PC-9 (cell line): ENCODE measurements at regions not wholly inside any gene's neighbourhood (a gene's known extent, or its start where the extent isn't known, plus 50 kb on each side); places are given as distances from the start of the nearest gene placed in this dataset.

Source experiments
- BruUV-seq: library from RNA; stranded (reverse); fragments of 400-500 nt; replicated peaks from 2 replicates; lab custom pipeline; 2021; lab: Mats Ljungman, UMichigan
- CTCF ChIA-PET: fragments of 300-600 bp; sonication (Branson Sonifier 250); formaldehyde crosslinking; loops from one replicate; lab custom pipeline; 2022; ENCODE audit warnings: antibody characterized with exemption; lab: Charles Lee
- POLR2A ChIA-PET: fragments of 300-600 bp; sonication (Branson Sonifier 250); formaldehyde crosslinking; loops from one replicate; lab custom pipeline; 2022; ENCODE audit warnings: antibody characterized with exemption; ENCODE audit not compliant: unreplicated experiment; lab: Charles Lee
- DNase-seq, 2 experiments: peaks; one replicate each; pipeline versions ENCODE4 v3.0.0 to v3.0.0-alpha.2; 2015 to 2022; ENCODE audit warnings: mixed read lengths in 1 of 2
- H2AFZ ChIP-seq: fragments of 200-600 bp; sonication (generic); 2 replicates; pipeline ENCODE4 v1.8.1; 2017; ENCODE audit warnings: antibody characterized with exemption
- H3F3A ChIP-seq: fragments of 200-600 bp; sonication (generic); 2 replicates; pipeline ENCODE4 v1.8.1; 2017; ENCODE audit warnings: antibody characterized with exemption, mild to moderate bottlenecking, low read depth; ENCODE audit not compliant: insufficient read depth
- H3K27ac ChIP-seq: fragments of 200-600 bp; sonication (generic); 2 replicates; pipeline ENCODE4 v1.6.1; 2016; ENCODE audit warnings: mixed run types
- H3K27me3 ChIP-seq: fragments of 200-600 bp; sonication (generic); 2 replicates; pipeline ENCODE4 v1.6.1; 2016; ENCODE audit warnings: low read depth, mixed run types; ENCODE audit not compliant: insufficient read depth
- H3K36me3 ChIP-seq: fragments of 200-600 bp; sonication (generic); 2 replicates; pipeline ENCODE4 v1.6.1; 2016; ENCODE audit warnings: low read depth, mixed run types
- H3K4me1 ChIP-seq: fragments of 200-600 bp; sonication (generic); replicated peaks from 2 replicates; pipeline ENCODE4 v1.6.1; 2016; ENCODE audit warnings: mixed run types; ENCODE audit not compliant: insufficient read depth
- H3K4me2 ChIP-seq: fragments of 200-600 bp; sonication (generic); 2 replicates; pipeline ENCODE4 v1.6.1; 2017; ENCODE audit warnings: mixed run types
- H3K4me3 ChIP-seq: fragments of 200-600 bp; sonication (generic); 2 replicates; pipeline ENCODE4 v1.6.1; 2016; ENCODE audit warnings: mixed run types
- H3K79me2 ChIP-seq: fragments of 200-600 bp; sonication (generic); 2 replicates; pipeline ENCODE4 v1.6.1; 2017; ENCODE audit warnings: low read depth, mixed run types
- H3K9me2 ChIP-seq: fragments of 200-600 bp; sonication (generic); 2 replicates; pipeline ENCODE4 v1.8.1; 2017; ENCODE audit warnings: mild to moderate bottlenecking; ENCODE audit not compliant: insufficient read depth
- H3K9me3 ChIP-seq: fragments of 200-600 bp; sonication (generic); 2 replicates; pipeline ENCODE4 v1.8.1; 2016; ENCODE audit warnings: low read depth; ENCODE audit not compliant: insufficient read depth
- H4K20me1 ChIP-seq: fragments of 200-600 bp; sonication (generic); 2 replicates; pipeline ENCODE4 v1.8.1; 2017; ENCODE audit not compliant: insufficient read depth
- CTCF ChIP-seq: fragments of 200-600 bp; sonication (generic); conservative IDR thresholded peaks from 2 replicates; pipeline ENCODE4 v1.6.1; 2017; ENCODE audit warnings: mixed run types, antibody characterized with exemption, mild to moderate bottlenecking, moderate library complexity
- EZH2 ChIP-seq: fragments of 200-600 bp; sonication (generic); IDR thresholded peaks from 2 replicates; pipeline ENCODE4 v1.8.0; 2017; ENCODE audit warnings: antibody characterized with exemption, low read depth
- intact Hi-C: fragments of 100-400 bp; cut with micrococcal nuclease; formaldehyde crosslinking; loops from one replicate; pipeline ENCODE4 v1.10.0; 2022; ENCODE audit not compliant: unreplicated experiment

GRCh38 chr9:99287641-99288040, 65.6 kb downstream of the SEC61B start:
- no peaks in the 10 kb centered on the region for H4K20me1 ChIP-seq
- no peak for DNase-seq
- H3K27me3 ChIP-seq = no peaks in the 10 kb centered on the region
- H3K4me3 ChIP-seq = no peak overlapping the region
- no peaks in the 10 kb centered on the region for H3K79me2 ChIP-seq
- intact Hi-C loops = no loop called here
- BruUV-seq = no TSS peak
- 0 out of 2 replicates have a peak, but pooled peaks cover 2% of the 10 kb centered on the region for H3F3A ChIP-seq
- no peaks in the 10 kb centered on the region for H3K9me3 ChIP-seq
- ChIA-PET POLR2A (no interaction called here), CTCF (no interaction called here)
- no peaks in the 10 kb centered on the region for H3K9me2 ChIP-seq
- TF ChIP-seq CTCF (no peak), EZH2 (no peak)
- H3K36me3 ChIP-seq = no peaks in the 10 kb centered on the region
- H2AFZ ChIP-seq = no peak overlapping the region
- no peak overlapping the region for H3K27ac ChIP-seq
- no peak overlapping the region for H3K4me2 ChIP-seq
- no peaks in the 10 kb centered on the region for H3K4me1 ChIP-seq

GRCh38 chr9:99288830-99289229, 66.7 kb downstream of the SEC61B start:
- TF ChIP-seq CTCF (no peak), EZH2 (no peak)
- H3F3A ChIP-seq = 0 out of 2 replicates have a peak, but pooled peaks cover 2% of the 10 kb centered on the region
- CTCF ChIA-PET = no interaction called here
- no peaks in the 10 kb centered on the region for H3K9me2 ChIP-seq
- no peak overlapping the region for H2AFZ ChIP-seq
- no peak for DNase-seq
- intact Hi-C loops = no loop called here
- no peak overlapping the region for H3K4me2 ChIP-seq
- BruUV-seq = no TSS peak
- H3K4me3 ChIP-seq = no peak overlapping the region
- no peaks in the 10 kb centered on the region for H3K4me1 ChIP-seq
- no peaks in the 10 kb centered on the region for H3K79me2 ChIP-seq
- no peaks in the 10 kb centered on the region for H3K36me3 ChIP-seq
- H3K27ac ChIP-seq = no peak overlapping the region
- H3K27me3 ChIP-seq = no peaks in the 10 kb centered on the region
- H4K20me1 ChIP-seq = no peaks in the 10 kb centered on the region
- POLR2A ChIA-PET = no interaction called here
- H3K9me3 ChIP-seq = no peaks in the 10 kb centered on the region

GRCh38 chr9:99294850-99295461, 72.9 kb downstream of the SEC61B start:
- POLR2A ChIA-PET = no interaction called here
- Histone ChIP-seq H3K4me2 (no peak overlapping the region), H3K79me2 (no peaks in the 10 kb centered on the region), H4K20me1 (no peaks in the 10 kb centered on the region), H3K36me3 (no peaks in the 10 kb centered on the region), H3K9me3 (no peaks in the 10 kb centered on the region), H3F3A (no peaks in the 10 kb centered on the region), H3K27me3 (no peaks in the 10 kb centered on the region), H3K4me3 (no peak overlapping the region), H2AFZ (0 out of 2 replicates have a peak overlapping the region, but pooled peaks have one; percentile 33), H3K4me1 (no peaks in the 10 kb centered on the region), H3K9me2 (no peaks in the 10 kb centered on the region), H3K27ac (no peak overlapping the region)
- BruUV-seq = no TSS peak
- CTCF ChIA-PET = no interaction called here
- intact Hi-C loops = no loop called here
- no peak for TF ChIP-seq EZH2
- TF ChIP-seq CTCF = no peak
- DNase-seq = no peak
